ENCODE measurements at regions not wholly inside any gene's neighbourhood (a gene's known extent, or its start where the extent isn't known, plus 50 kb on each side); places are given as distances from the start of the nearest gene placed in this dataset.
A peak's percentile ranks its signal among the peaks of the same experiment; 100 is the strongest.

DNA sequence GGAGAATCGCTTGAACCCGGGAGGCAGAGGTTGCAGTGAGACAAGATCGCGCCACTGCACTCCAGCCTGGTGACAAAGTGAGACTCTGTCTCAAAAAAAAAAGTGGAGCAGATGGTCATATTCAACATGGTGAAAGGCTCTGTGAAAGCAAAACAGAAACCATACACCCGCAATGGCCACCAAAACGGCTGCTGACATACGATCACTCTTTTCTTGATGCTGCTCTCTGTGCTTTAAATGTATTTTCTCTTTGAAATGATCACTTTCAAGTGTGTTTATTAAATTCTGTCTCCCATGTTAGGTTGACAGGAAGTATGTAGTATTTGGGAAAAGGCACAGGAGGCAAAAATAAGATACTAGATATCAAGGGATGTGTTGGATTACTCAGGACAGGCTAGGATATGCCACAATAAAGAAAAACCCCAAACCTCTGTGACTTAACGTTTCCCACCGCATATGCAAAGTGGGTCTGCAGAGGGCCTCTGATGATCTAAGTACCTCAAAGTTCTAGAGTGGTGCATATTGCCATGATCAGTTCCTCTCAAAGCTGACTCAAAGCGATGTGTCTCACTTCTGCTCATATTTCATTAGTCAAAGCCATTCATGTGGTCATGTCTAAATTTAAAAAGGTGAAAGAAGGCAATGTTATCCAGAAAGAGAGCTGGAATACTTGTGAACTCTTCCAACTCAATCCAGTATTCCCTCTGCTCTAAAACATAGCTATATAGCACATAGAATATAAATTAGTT, 155.1 kb upstream of the SOX4 start:
- in situ Hi-C loops (cut with MboI; ENCODE audit: low pct_unique_long_range_greater_than_20kb, low sequenced_read_pairs, unreplicated experiment), result no loop called here
- TF ChIP-seq, protein P1, sequence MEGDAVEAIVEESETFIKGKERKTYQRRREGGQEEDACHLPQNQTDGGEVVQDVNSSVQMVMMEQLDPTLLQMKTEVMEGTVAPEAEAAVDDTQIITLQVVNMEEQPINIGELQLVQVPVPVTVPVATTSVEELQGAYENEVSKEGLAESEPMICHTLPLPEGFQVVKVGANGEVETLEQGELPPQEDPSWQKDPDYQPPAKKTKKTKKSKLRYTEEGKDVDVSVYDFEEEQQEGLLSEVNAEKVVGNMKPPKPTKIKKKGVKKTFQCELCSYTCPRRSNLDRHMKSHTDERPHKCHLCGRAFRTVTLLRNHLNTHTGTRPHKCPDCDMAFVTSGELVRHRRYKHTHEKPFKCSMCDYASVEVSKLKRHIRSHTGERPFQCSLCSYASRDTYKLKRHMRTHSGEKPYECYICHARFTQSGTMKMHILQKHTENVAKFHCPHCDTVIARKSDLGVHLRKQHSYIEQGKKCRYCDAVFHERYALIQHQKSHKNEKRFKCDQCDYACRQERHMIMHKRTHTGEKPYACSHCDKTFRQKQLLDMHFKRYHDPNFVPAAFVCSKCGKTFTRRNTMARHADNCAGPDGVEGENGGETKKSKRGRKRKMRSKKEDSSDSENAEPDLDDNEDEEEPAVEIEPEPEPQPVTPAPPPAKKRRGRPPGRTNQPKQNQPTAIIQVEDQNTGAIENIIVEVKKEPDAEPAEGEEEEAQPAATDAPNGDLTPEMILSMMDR (IDR thresholded peaks at IDR 0.05; ENCODE audit: extremely low read depth, insufficient read depth, missing control alignments), result no peak
- peak; percentile 87 for DNase-seq (ENCODE audit: low spot score)

DNA sequence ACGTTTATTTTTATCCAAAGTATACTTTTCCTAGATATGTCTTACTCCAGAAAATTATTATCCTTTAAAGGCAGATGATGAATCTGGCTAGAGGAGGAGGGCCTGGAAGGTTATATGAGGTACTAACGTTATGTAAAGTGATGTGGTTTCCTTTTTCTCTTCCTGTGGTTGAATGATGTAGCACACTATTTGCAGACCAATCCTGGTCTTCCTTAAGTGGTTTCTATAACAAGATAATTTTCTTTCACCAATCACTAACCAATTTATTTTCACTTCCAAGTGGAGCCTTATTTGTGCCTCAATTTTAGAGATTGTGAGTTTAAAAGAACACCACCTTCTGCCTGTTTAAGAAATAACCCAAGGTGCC, 154.6 kb upstream of the SOX4 start:
- in situ Hi-C loops (cut with MboI; ENCODE audit: low pct_unique_long_range_greater_than_20kb, low sequenced_read_pairs, unreplicated experiment), result no loop called here
- no peak for DNase-seq (ENCODE audit: low spot score)
- TF ChIP-seq, protein P1 (IDR thresholded peaks at IDR 0.05; ENCODE audit: extremely low read depth, insufficient read depth, missing control alignments), result no peak

DNA sequence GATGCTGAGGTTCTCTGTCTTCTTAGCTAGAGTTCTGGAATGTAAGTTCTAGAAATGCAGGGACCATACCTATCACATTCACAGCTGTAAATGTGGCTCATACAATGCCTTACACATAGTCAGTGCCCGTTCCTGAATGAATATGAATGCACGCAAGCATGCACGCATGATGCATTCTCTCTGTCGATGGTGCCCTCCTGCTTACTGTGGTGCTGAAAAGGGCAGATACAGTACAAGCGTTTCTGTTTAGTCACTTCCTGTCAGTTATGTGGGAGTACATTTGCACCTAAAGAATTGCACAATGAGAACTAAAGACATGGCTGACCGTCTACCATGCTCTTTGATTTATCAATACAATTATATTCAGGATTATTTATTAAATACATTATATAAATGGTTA, 152.2 kb upstream of the SOX4 start:
- TF ChIP-seq, protein P1 (IDR thresholded peaks at IDR 0.05; ENCODE audit: extremely low read depth, insufficient read depth, missing control alignments), result no peak
- in situ Hi-C loops (cut with MboI; ENCODE audit: low pct_unique_long_range_greater_than_20kb, low sequenced_read_pairs, unreplicated experiment), result no loop called here
- no peak for DNase-seq (ENCODE audit: low spot score)

DNA sequence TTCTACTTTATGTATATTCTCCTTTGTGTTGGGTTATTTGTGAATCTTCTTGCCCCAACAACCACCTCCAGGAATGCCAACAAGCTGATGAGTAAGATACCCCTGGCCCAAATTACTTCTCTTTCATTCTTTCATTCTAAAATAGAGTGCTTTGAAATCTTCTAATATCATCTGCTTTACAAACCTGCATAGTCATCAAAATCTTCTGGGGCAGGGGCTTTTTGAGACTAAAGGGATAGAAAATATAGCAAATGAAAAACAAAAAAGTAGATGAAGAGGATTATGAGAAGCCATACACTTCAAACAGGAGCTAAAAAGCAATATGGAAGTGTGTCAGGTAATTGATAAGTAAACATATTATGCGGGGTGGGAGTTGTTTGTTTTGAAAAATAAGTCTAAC, 150.7 kb upstream of the SOX4 start:
- in situ Hi-C loops (cut with MboI; ENCODE audit: low pct_unique_long_range_greater_than_20kb, low sequenced_read_pairs, unreplicated experiment), result no loop called here
- TF ChIP-seq, protein P1 (IDR thresholded peaks at IDR 0.05; ENCODE audit: extremely low read depth, insufficient read depth, missing control alignments), result no peak

DNA sequence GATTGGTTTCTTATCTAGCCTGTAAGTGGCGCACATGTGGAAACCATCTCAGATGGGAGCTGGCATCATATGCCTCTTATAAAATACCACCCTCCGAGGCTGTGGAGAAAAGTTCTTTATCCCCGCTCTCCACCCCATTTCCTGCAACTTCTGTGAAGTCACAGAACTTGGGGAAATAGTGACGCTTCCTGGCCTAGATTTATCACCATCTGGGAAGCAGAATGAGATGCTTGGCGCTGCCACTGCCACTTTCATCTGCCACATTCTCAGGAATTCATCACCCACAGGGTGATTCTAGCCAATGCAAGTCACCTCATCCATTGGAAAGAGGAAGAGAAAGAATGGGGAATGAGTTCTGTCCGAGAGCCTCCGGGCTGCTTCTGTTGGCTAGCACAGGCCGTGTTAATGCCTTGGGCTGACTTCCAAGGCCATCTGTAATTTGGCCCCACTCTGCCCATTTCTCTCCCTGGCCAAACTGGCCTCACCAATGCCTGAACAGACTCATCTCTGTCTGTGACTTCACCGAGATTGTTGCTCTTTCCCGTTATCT, 148.8 kb upstream of the SOX4 start:
- DNase-seq (ENCODE audit: low spot score), result no peak
- TF ChIP-seq, protein P1 (IDR thresholded peaks at IDR 0.05; ENCODE audit: extremely low read depth, insufficient read depth, missing control alignments), result no peak
- in situ Hi-C loops (cut with MboI; ENCODE audit: low pct_unique_long_range_greater_than_20kb, low sequenced_read_pairs, unreplicated experiment), result no loop called here

More for the DNA sequence above, 150.7 kb upstream of the SOX4 start:
- DNase-seq (ENCODE audit: low spot score), result no peak

DNA sequence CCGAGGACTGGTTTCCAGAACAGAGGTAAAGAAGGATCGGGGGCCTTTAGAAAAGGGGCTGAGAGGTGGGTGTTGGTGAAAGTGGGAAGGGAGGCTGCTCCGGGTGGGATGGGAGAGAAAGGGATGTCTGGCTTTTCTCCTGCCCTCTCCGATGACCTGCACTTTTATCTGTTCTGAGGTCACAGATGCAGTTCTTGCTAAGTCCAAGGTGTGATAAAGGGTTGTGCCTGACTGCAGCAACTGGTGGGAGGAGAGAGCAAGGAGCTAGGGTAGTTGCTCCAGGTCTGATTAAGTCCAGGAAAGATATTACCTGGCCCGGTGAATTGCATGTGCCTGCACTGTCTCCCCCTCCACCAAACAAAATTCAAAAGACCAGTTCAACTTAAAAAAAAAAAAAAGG, 145.6 kb upstream of the SOX4 start:
- DNase-seq (ENCODE audit: low spot score), result no peak
- TF ChIP-seq, protein P1 (IDR thresholded peaks at IDR 0.05; ENCODE audit: extremely low read depth, insufficient read depth, missing control alignments), result no peak
- in situ Hi-C loops (cut with MboI; ENCODE audit: low pct_unique_long_range_greater_than_20kb, low sequenced_read_pairs, unreplicated experiment), result no loop called here
